ENCODE measurements at regions not wholly inside any gene's neighbourhood (a gene's known extent, or its start where the extent isn't known, plus 50 kb on each side); places are given as distances from the start of the nearest gene placed in this dataset.

DNA sequence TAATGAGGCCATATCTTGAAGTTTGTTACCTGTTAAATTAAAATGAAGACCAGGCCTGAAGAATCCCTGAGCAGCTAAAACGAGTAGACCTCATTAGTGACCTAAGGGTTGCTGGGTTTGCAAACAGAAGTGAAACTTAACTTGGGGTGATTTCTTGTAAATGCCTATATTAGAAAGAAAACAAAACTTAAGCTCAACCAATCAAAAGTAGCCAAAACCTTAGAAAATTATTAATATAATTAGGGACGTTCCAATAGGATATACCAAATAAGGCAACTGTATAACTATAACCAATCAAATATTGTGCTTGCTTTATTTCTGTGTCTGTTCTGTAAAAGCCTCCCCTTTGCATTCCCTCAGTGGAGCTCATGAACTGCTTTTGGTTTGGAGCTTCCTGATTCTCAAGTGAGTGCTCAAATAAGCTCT is 137.9 kb upstream of the VRK2 start:
- no peak for DNase-seq (ENCODE audit: low read depth)
- TF ChIP-seq, protein P1, sequence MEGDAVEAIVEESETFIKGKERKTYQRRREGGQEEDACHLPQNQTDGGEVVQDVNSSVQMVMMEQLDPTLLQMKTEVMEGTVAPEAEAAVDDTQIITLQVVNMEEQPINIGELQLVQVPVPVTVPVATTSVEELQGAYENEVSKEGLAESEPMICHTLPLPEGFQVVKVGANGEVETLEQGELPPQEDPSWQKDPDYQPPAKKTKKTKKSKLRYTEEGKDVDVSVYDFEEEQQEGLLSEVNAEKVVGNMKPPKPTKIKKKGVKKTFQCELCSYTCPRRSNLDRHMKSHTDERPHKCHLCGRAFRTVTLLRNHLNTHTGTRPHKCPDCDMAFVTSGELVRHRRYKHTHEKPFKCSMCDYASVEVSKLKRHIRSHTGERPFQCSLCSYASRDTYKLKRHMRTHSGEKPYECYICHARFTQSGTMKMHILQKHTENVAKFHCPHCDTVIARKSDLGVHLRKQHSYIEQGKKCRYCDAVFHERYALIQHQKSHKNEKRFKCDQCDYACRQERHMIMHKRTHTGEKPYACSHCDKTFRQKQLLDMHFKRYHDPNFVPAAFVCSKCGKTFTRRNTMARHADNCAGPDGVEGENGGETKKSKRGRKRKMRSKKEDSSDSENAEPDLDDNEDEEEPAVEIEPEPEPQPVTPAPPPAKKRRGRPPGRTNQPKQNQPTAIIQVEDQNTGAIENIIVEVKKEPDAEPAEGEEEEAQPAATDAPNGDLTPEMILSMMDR (IDR thresholded peaks at IDR 0.05; ENCODE audit: insufficient read depth, low read length, poor library complexity, severe bottlenecking), result no peak
- Histone ChIP-seq H3K27me3 (ENCODE audit: control insufficient read depth, insufficient read depth, low read length) (no peaks in the 10 kb centered on the region), H3K4me3 (ENCODE audit: low read depth, low read length) (no peak overlapping the region), H3K36me3 (ENCODE audit: control insufficient read depth, insufficient read depth, low read length) (no peaks in the 10 kb centered on the region)

DNA sequence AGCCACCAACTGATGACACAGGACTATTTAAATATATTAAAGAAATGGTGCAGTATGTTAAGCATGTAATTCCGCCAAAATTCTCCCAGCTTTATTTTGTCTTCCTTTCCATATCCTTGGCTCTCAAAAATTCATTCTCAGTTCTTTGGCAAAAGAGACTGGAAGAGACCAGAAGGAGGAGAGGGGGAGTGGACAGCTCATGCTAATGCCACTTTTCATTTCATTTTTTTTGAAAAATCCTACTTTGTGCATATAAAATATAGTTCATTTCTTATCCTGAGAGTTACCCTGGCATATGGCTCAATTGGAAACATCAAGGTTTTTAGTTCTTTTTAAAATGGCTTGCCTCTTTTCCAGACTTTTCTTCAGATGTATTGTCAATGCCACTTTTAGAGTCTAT is 128.5 kb upstream of the VRK2 start:
- no peak for DNase-seq (ENCODE audit: low read depth)
- Histone ChIP-seq H3K36me3 (ENCODE audit: control insufficient read depth, insufficient read depth, low read length) (no peaks in the 10 kb centered on the region), H3K27me3 (ENCODE audit: control insufficient read depth, insufficient read depth, low read length) (no peaks in the 10 kb centered on the region), H3K4me3 (ENCODE audit: low read depth, low read length) (no peak overlapping the region)
- TF ChIP-seq, protein P1 (IDR thresholded peaks at IDR 0.05; ENCODE audit: insufficient read depth, low read length, poor library complexity, severe bottlenecking), result no peak

DNA sequence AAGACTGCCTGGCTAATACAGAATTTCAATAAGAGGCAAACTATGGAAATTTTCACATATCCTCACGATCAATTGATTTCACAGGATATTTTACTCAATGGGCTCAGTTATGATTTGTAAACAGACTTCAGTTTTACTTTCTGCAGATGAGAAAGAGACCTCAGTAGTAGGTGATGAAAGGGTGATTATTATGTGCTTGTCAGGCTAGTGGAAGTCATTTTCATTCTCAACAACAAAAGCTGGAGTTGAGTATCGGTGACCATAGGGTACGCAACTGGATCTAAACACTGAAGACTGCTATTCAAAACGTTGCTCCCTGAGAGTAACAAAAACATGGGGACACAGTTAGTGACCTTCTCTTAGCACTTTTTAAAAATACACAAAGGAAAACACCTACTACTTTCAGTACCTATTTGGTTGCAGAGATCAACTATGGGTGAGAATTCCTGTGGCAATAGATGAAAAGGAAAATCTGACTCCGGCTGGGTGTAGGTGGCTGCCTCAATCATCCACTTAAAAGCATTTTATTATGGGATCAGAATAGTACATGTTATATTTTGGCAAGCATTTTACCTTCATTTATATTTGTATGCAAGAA is 126.2 kb upstream of the VRK2 start:
- TF ChIP-seq, protein P1 (IDR thresholded peaks at IDR 0.05; ENCODE audit: insufficient read depth, low read length, poor library complexity, severe bottlenecking), result no peak
- H3K4me3 ChIP-seq (ENCODE audit: low read depth, low read length), result no peak overlapping the region
- no peaks in the 10 kb centered on the region for H3K27me3 ChIP-seq (ENCODE audit: control insufficient read depth, insufficient read depth, low read length)
- no peaks in the 10 kb centered on the region for H3K36me3 ChIP-seq (ENCODE audit: control insufficient read depth, insufficient read depth, low read length)
- no peak for DNase-seq (ENCODE audit: low read depth)

DNA sequence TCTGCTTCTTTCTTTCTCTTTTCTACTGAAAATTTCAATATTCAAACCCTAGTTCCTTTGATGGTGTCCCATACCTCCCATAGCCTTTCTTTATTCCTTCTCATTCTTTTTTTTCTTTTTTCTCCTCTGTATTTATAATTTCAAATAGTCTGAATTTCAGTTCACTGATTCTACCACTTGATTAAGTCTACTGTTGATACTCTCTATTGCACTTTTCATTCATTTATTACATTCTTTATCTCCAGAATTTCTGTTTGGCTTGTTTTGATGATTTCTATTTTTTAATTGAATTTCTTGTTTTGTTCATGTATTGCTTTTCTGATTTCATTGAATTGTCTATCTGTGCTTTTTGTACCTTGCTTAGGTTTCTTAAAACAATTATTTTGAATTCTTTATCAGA is 111.9 kb upstream of the VRK2 start:
- DNase-seq (ENCODE audit: low read depth), result no peak
- Histone ChIP-seq H3K27me3 (ENCODE audit: control insufficient read depth, insufficient read depth, low read length) (no peaks in the 10 kb centered on the region), H3K36me3 (ENCODE audit: control insufficient read depth, insufficient read depth, low read length) (no peaks in the 10 kb centered on the region), H3K4me3 (ENCODE audit: low read depth, low read length) (no peak overlapping the region)
- TF ChIP-seq, protein P1 (IDR thresholded peaks at IDR 0.05; ENCODE audit: insufficient read depth, low read length, poor library complexity, severe bottlenecking), result no peak

DNA sequence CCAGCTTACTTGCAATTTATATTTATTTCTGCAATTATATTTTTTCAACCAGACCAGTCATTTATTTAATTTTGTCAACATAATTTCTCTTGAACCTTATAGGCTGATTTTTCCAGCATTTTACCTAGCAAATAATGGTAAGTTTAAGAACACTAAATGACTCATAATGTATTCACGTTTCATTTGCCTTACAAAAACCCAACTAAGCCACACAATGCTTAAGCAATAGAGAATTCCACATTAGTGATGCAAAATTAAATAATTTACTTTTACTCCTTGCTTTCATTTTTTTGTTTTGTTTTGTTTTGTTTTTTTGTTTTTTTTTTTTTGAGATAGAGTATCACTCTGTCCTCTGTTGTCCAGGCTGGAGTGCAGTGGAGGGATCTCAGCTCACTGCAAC is 110.4 kb upstream of the VRK2 start:
- H3K4me3 ChIP-seq (ENCODE audit: low read depth, low read length), result no peak overlapping the region

More for the DNA sequence above, 110.4 kb upstream of the VRK2 start:
- TF ChIP-seq, protein P1 (IDR thresholded peaks at IDR 0.05; ENCODE audit: insufficient read depth, low read length, poor library complexity, severe bottlenecking), result no peak
- Histone ChIP-seq H3K36me3 (ENCODE audit: control insufficient read depth, insufficient read depth, low read length) (no peaks in the 10 kb centered on the region), H3K27me3 (ENCODE audit: control insufficient read depth, insufficient read depth, low read length) (no peaks in the 10 kb centered on the region)
- no peak for DNase-seq (ENCODE audit: low read depth)
